ENCODE measurements at regions not wholly inside any gene's neighbourhood (a gene's known extent, or its start where the extent isn't known, plus 50 kb on each side); places are given as distances from the start of the nearest gene placed in this dataset.

GRCh38 chr3:25166016-25166415, 262.0 kb upstream of the RARB start:
- no peaks in the 10 kb centered on the region for H3K36me3 ChIP-seq (ENCODE audit: control insufficient read depth, insufficient read depth, low read length)
- H3K9ac ChIP-seq (ENCODE audit: low read length) = no peak overlapping the region
- no peaks in the 10 kb centered on the region for H3K27me3 ChIP-seq (ENCODE audit: control insufficient read depth, insufficient read depth, low read length)
- no peaks in the 10 kb centered on the region for H3K4me1 ChIP-seq (ENCODE audit: control insufficient read depth, insufficient read depth, low read length)
- no peak overlapping the region for H3K27ac ChIP-seq (ENCODE audit: low read depth, low read length)
- H3K4me3 ChIP-seq (ENCODE audit: low read length) = no peak overlapping the region

DNA sequence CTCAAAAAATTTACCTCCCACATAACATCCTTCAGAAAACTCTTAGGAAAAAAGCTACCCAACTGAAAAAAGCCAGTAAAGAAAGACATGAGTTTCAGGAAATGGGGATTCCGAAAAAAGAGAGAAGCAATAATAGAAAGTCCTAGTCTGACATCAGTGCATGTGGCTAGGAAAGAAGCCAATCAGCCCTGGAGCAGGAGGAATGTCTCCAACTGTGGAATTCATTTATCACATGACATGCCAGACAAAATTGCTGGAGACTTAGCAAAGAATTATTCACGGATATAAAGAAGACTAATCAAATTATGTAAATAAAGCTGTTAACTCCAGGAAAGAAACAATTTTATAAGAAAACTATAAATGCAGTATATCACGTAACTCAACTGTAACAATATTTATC, 258.9 kb upstream of the RARB start:
- Histone ChIP-seq H3K27me3 (ENCODE audit: control insufficient read depth, insufficient read depth, low read length) (no peaks in the 10 kb centered on the region), H3K9ac (ENCODE audit: low read length) (no peak overlapping the region), H3K36me3 (ENCODE audit: control insufficient read depth, insufficient read depth, low read length) (no peaks in the 10 kb centered on the region), H3K27ac (ENCODE audit: low read depth, low read length) (no peak overlapping the region), H3K4me1 (ENCODE audit: control insufficient read depth, insufficient read depth, low read length) (no peaks in the 10 kb centered on the region), H3K4me3 (ENCODE audit: low read length) (no peak overlapping the region)

- Histone ChIP-seq H3K9ac (ENCODE audit: low read length) (no peak overlapping the region), H3K36me3 (ENCODE audit: control insufficient read depth, insufficient read depth, low read length) (no peaks in the 10 kb centered on the region), H3K27me3 (ENCODE audit: control insufficient read depth, insufficient read depth, low read length) (no peaks in the 10 kb centered on the region), H3K4me3 (ENCODE audit: low read length) (no peak overlapping the region), H3K27ac (ENCODE audit: low read depth, low read length) (no peak overlapping the region), H3K4me1 (ENCODE audit: control insufficient read depth, insufficient read depth, low read length) (no peaks in the 10 kb centered on the region)
Measured at GRCh38 chr3:25170021-25170420, 258.0 kb upstream of the RARB start.

DNA sequence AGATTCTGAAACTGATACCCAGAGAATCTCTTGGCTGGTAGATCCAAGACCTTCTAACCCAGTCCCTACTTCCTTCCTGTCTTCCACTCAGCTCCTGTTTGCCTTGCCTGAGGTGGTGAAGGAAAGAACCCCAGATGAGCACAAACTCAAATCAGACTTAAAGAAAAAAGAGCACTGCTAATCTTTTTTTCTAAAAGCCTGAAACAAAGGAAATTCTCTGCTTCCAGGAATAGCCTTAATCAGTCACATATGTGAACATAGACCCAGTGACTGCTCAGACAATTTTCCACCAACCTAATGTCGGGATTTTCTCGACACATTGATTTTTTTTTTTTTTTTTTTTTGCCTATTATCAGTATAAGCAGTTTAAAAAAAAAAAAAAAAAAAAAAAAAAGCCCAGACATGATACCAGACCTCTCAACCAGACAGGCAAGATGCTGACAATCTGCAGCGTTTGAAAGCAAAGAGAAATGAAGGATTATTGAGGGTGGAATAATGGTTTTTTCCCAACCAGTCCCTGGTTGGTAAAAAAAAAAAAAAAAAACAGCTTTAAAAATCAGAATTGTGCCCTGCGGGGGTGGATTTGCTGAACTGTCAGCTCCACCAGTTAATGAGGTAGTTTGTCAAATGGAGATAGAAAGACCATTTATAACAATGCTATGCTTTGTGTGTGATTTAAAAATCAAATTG, 256.8 kb upstream of the RARB start:
- H3K4me3 ChIP-seq (ENCODE audit: low read length) = no peak overlapping the region
- no peaks in the 10 kb centered on the region for H3K4me1 ChIP-seq (ENCODE audit: control insufficient read depth, insufficient read depth, low read length)
- no peak overlapping the region for H3K27ac ChIP-seq (ENCODE audit: low read depth, low read length)
- H3K27me3 ChIP-seq (ENCODE audit: control insufficient read depth, insufficient read depth, low read length) = no peaks in the 10 kb centered on the region
- no peak overlapping the region for H3K9ac ChIP-seq (ENCODE audit: low read length)
- no peaks in the 10 kb centered on the region for H3K36me3 ChIP-seq (ENCODE audit: control insufficient read depth, insufficient read depth, low read length)

- Histone ChIP-seq H3K9ac (ENCODE audit: low read length) (no peak overlapping the region), H3K4me3 (ENCODE audit: low read length) (no peak overlapping the region), H3K4me1 (ENCODE audit: control insufficient read depth, insufficient read depth, low read length) (no peaks in the 10 kb centered on the region), H3K36me3 (ENCODE audit: control insufficient read depth, insufficient read depth, low read length) (no peaks in the 10 kb centered on the region), H3K27me3 (ENCODE audit: control insufficient read depth, insufficient read depth, low read length) (no peaks in the 10 kb centered on the region), H3K27ac (ENCODE audit: low read depth, low read length) (no peak overlapping the region)
Measured at GRCh38 chr3:25171897-25172296, 256.2 kb upstream of the RARB start.

GRCh38 chr3:25173606-25174005, 254.5 kb upstream of the RARB start:
- Histone ChIP-seq H3K9ac (ENCODE audit: low read length) (no peak overlapping the region), H3K4me1 (ENCODE audit: control insufficient read depth, insufficient read depth, low read length) (no peaks in the 10 kb centered on the region), H3K4me3 (ENCODE audit: low read length) (no peak overlapping the region), H3K27me3 (ENCODE audit: control insufficient read depth, insufficient read depth, low read length) (no peaks in the 10 kb centered on the region), H3K27ac (ENCODE audit: low read depth, low read length) (no peak overlapping the region), H3K36me3 (ENCODE audit: control insufficient read depth, insufficient read depth, low read length) (no peaks in the 10 kb centered on the region)

DNA sequence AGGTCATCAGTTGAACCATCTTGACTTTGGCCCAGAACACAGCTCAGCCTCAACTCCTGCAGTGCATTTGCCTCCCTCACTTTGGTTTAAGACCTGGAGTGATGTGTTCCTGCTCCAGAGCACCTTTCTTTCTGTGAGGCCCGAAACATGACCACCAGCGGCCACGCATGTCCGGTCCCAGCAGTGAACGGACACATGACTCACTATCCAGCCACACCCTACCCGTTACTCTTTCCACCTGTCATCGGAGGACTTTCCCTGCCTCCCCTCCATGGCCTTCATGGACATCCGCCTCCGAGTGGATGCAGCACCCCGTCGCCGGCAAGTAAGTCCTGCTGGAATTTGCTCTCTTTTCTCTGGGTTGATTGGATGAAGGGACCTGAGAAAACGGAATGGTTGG, 253.8 kb upstream of the RARB start:
- no peaks in the 10 kb centered on the region for H3K4me1 ChIP-seq (ENCODE audit: control insufficient read depth, insufficient read depth, low read length)
- H3K27me3 ChIP-seq (ENCODE audit: control insufficient read depth, insufficient read depth, low read length) = no peaks in the 10 kb centered on the region
- no peak overlapping the region for H3K27ac ChIP-seq (ENCODE audit: low read depth, low read length)
- no peak overlapping the region for H3K9ac ChIP-seq (ENCODE audit: low read length)
- no peak overlapping the region for H3K4me3 ChIP-seq (ENCODE audit: low read length)
- no peaks in the 10 kb centered on the region for H3K36me3 ChIP-seq (ENCODE audit: control insufficient read depth, insufficient read depth, low read length)

GRCh38 chr3:25177041-25177440, 251.0 kb upstream of the RARB start:
- H3K36me3 ChIP-seq (ENCODE audit: control insufficient read depth, insufficient read depth, low read length) = no peaks in the 10 kb centered on the region
- no peak overlapping the region for H3K4me3 ChIP-seq (ENCODE audit: low read length)
- no peaks in the 10 kb centered on the region for H3K4me1 ChIP-seq (ENCODE audit: control insufficient read depth, insufficient read depth, low read length)
- no peaks in the 10 kb centered on the region for H3K27me3 ChIP-seq (ENCODE audit: control insufficient read depth, insufficient read depth, low read length)
- no peak overlapping the region for H3K9ac ChIP-seq (ENCODE audit: low read length)
- no peak overlapping the region for H3K27ac ChIP-seq (ENCODE audit: low read depth, low read length)

GRCh38 chr3:25178672-25179071, 249.4 kb upstream of the RARB start:
- H3K4me3 ChIP-seq (ENCODE audit: low read length) = no peak overlapping the region
- no peaks in the 10 kb centered on the region for H3K36me3 ChIP-seq (ENCODE audit: control insufficient read depth, insufficient read depth, low read length)
- no peaks in the 10 kb centered on the region for H3K27me3 ChIP-seq (ENCODE audit: control insufficient read depth, insufficient read depth, low read length)
- H3K27ac ChIP-seq (ENCODE audit: low read depth, low read length) = no peak overlapping the region
- H3K9ac ChIP-seq (ENCODE audit: low read length) = no peak overlapping the region
- no peaks in the 10 kb centered on the region for H3K4me1 ChIP-seq (ENCODE audit: control insufficient read depth, insufficient read depth, low read length)

GRCh38 chr3:25181096-25181495, 247.0 kb upstream of the RARB start:
- no peak overlapping the region for H3K4me3 ChIP-seq (ENCODE audit: low read length)
- no peaks in the 10 kb centered on the region for H3K4me1 ChIP-seq (ENCODE audit: control insufficient read depth, insufficient read depth, low read length)
- H3K36me3 ChIP-seq (ENCODE audit: control insufficient read depth, insufficient read depth, low read length) = no peaks in the 10 kb centered on the region
- H3K9ac ChIP-seq (ENCODE audit: low read length) = no peak overlapping the region
- H3K27ac ChIP-seq (ENCODE audit: low read depth, low read length) = no peak overlapping the region
- no peaks in the 10 kb centered on the region for H3K27me3 ChIP-seq (ENCODE audit: control insufficient read depth, insufficient read depth, low read length)

DNA sequence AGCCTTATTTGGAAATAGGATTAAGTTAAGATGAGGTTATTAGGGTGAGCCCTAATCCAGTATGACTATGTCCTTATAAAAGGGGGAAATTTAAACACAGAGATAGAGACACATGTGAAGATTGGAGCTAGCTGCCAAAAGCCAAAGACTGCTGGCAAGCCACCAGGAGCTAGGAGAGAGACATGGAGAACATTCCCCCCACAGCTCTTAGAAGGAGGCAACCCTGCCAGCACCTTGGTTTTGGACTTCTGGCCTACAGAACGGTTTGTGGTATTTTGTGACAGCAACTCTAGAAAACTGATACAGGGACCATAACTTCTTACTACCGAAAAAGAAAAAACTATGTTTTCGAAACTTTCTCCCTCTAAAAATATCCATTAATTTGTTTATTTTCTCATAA, 245.3 kb upstream of the RARB start:
- no peaks in the 10 kb centered on the region for H3K36me3 ChIP-seq (ENCODE audit: control insufficient read depth, insufficient read depth, low read length)
- H3K9ac ChIP-seq (ENCODE audit: low read length) = no peak overlapping the region
- H3K4me3 ChIP-seq (ENCODE audit: low read length) = no peak overlapping the region
- H3K27ac ChIP-seq (ENCODE audit: low read depth, low read length) = no peak overlapping the region
- no peaks in the 10 kb centered on the region for H3K27me3 ChIP-seq (ENCODE audit: control insufficient read depth, insufficient read depth, low read length)
- no peaks in the 10 kb centered on the region for H3K4me1 ChIP-seq (ENCODE audit: control insufficient read depth, insufficient read depth, low read length)

DNA sequence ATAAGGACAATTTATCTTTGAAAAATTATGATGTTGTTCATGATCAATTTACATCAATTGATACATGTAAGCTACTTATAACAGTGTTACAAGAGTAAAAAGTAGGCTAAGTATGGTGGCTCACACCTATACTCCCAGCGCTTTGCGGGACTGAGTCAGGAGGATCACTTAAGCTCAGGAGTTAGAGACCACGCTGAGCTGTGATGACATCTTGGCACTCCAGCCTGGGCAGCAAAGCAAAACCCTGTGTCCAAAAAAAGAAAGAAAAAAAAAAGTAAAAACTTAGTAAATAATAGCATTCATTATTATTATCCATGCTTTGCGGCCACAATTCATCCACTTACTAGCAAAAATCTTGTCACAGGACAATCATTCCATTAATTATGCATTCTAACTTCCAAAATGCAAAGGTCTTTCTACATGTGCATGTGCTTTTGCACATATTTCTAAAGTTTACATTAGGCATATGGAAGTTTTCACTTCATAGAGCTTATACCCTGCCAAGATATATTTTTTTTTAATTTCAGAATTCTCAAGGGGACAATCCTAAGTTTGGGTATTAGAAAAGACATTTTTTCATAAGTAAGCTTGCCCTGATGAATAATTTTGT, 243.3 kb upstream of the RARB start:
- Histone ChIP-seq H3K27ac (ENCODE audit: low read depth, low read length) (no peak overlapping the region), H3K36me3 (ENCODE audit: control insufficient read depth, insufficient read depth, low read length) (no peaks in the 10 kb centered on the region), H3K4me1 (ENCODE audit: control insufficient read depth, insufficient read depth, low read length) (no peaks in the 10 kb centered on the region), H3K27me3 (ENCODE audit: control insufficient read depth, insufficient read depth, low read length) (no peaks in the 10 kb centered on the region), H3K9ac (ENCODE audit: low read length) (no peak overlapping the region), H3K4me3 (ENCODE audit: low read length) (no peak overlapping the region)

GRCh38 chr3:25191673-25192072, 236.4 kb upstream of the RARB start:
- no peak overlapping the region for H3K4me3 ChIP-seq (ENCODE audit: low read length)
- no peak overlapping the region for H3K9ac ChIP-seq (ENCODE audit: low read length)
- H3K27me3 ChIP-seq (ENCODE audit: control insufficient read depth, insufficient read depth, low read length) = no peaks in the 10 kb centered on the region
- no peaks in the 10 kb centered on the region for H3K36me3 ChIP-seq (ENCODE audit: control insufficient read depth, insufficient read depth, low read length)
- no peak overlapping the region for H3K27ac ChIP-seq (ENCODE audit: low read depth, low read length)
- no peaks in the 10 kb centered on the region for H3K4me1 ChIP-seq (ENCODE audit: control insufficient read depth, insufficient read depth, low read length)

Measured in rectal smooth muscle tissue (tissue), 1 donor.